Muscle of leg (tissue), 3 donors: ENCODE measurements at regions not wholly inside any gene's neighbourhood (a gene's known extent, or its start where the extent isn't known, plus 50 kb on each side); places are given as distances from the start of the nearest gene placed in this dataset.
"Not testable (repeated sequence)": the region's sequence is repeated elsewhere in the genome, so short reads cannot be mapped to it uniquely, and the experiment has no call there.

Experiments
- DNase-seq: peaks from one replicate; pipeline ENCODE4 v3.0.0; 2013
- H3K27ac ChIP-seq: one replicate; pipeline ENCODE4 v1.5.1; 2013; ENCODE audit warnings: mild to moderate bottlenecking, low read length, control low read depth
- H3K27me3 ChIP-seq: one replicate; pipeline ENCODE4 v1.6.1; 2013; ENCODE audit warnings: low read length; ENCODE audit not compliant: control insufficient read depth, insufficient read depth
- H3K36me3 ChIP-seq: one replicate; pipeline ENCODE4 v1.6.1; 2013; ENCODE audit warnings: low read length; ENCODE audit not compliant: control insufficient read depth, insufficient read depth
- H3K4me1 ChIP-seq: one replicate; pipeline ENCODE4 v1.6.1; 2013; ENCODE audit warnings: low read length; ENCODE audit not compliant: control insufficient read depth, insufficient read depth
- H3K4me3 ChIP-seq: one replicate; pipeline ENCODE4 v1.5.1; 2013; ENCODE audit warnings: low read length, control low read depth
- H3K9me3 ChIP-seq: replicated peaks from 2 replicates; pipeline ENCODE4 v1.6.1; 2013; ENCODE audit warnings: low read depth, low read length; ENCODE audit not compliant: control insufficient read depth
- WGBS: methylation state at CpG from one replicate; pipeline ENCODE4 v1.1.5; 2013; ENCODE audit warnings: missing lambda C conversion rate; ENCODE audit not compliant: insufficient coverage; 5-methylcytosine and 5-hydroxymethylcytosine counted together

GRCh38 chr7:101725921-101726320 lies 91.5 kb upstream of the CUX1 start:
- no peak for DNase-seq
- H3K27me3 ChIP-seq = peaks cover 3% of the 10 kb centered on the region
- 68% methylated on average over 6 of the region's 7 CpGs for WGBS
- H3K36me3 ChIP-seq = no peaks in the 10 kb centered on the region
- H3K4me3 ChIP-seq = no peak overlapping the region
- H3K4me1 ChIP-seq = peaks cover 7% of the 10 kb centered on the region
- H3K9me3 ChIP-seq = peaks cover 3% of the 10 kb centered on the region
- no peak overlapping the region for H3K27ac ChIP-seq

DNA sequence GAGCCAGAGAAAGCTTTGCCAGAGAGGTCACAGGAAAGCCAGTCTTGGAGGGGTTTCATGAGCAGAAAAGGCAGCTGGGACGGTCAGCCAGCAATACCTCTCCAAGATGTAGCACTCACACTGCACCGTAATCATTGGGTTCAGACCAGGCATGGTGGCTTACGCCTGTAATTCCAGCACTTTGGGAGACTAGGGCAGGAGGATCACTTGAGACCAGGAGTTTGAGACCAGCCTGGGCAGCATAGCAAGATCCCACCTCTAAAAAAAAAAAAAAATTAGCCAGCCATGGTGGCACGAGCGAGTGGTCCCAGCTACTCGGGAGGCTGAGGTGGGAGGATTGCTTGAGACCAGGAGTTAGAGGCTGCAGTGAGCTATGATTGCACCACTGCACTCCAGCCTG lies 90.2 kb upstream of the CUX1 start:
- Histone ChIP-seq H3K4me3 (no peak overlapping the region), H3K36me3 (no peaks in the 10 kb centered on the region), H3K27me3 (peaks cover 3% of the 10 kb centered on the region), H3K9me3 (peaks cover 3% of the 10 kb centered on the region), H3K4me1 (peaks cover 7% of the 10 kb centered on the region), H3K27ac (no peak overlapping the region)
- 57% methylated on average over 1 of the region's 6 CpGs for WGBS
- no peak for DNase-seq

DNA sequence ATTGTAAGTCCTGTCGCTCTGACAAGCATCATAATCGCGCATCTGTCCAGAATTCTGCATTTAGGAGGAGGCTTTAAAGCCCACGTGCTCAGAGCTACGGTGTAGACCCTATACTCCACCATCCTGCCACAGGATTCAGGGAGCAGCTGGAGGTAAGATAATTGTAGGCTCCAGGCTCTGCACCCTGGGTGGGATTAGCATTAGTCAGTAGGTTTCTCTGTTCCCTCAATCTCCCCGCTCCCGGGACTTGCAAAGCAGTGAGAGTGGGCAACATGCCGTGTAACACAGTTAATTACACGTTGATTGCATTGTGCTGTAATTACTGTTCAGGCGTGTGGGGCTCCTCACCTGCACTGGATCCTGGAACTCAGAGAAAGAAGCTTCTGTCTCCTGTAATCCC lies 89.3 kb upstream of the CUX1 start:
- peaks cover 7% of the 10 kb centered on the region for H3K4me1 ChIP-seq
- no peak overlapping the region for H3K27ac ChIP-seq
- peaks cover 3% of the 10 kb centered on the region for H3K9me3 ChIP-seq
- H3K4me3 ChIP-seq = no peak overlapping the region
- no peaks in the 10 kb centered on the region for H3K36me3 ChIP-seq
- no peak for DNase-seq
- WGBS = 75% methylated on average over 7 of the region's 10 CpGs
- peaks cover 5% of the 10 kb centered on the region for H3K27me3 ChIP-seq

DNA sequence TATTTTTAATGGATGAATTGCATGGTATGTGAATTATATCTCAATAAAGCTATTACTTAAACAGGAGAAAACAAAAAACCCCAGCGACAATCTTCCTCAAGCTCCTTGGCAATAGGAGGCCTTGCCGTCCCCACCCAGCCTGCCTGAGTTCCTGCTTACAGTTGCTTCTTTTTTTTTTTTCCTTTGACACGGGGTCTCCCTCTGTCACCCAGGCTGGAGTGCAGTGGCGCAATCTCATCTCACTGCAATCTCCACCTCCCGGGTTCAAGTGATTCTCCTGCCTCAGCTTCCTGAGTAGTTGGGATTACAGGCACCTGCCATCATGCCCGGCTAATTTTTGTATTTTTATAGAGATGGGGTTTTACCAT lies 88.6 kb upstream of the CUX1 start:
- H3K4me1 ChIP-seq = peaks cover 15% of the 10 kb centered on the region
- H3K36me3 ChIP-seq, H3K4me3 ChIP-seq, H3K27ac ChIP-seq, H3K9me3 ChIP-seq, DNase-seq, H3K27me3 ChIP-seq: not testable (repeated sequence)
- 48% methylated on average over 3 of the region's 6 CpGs for WGBS

DNA sequence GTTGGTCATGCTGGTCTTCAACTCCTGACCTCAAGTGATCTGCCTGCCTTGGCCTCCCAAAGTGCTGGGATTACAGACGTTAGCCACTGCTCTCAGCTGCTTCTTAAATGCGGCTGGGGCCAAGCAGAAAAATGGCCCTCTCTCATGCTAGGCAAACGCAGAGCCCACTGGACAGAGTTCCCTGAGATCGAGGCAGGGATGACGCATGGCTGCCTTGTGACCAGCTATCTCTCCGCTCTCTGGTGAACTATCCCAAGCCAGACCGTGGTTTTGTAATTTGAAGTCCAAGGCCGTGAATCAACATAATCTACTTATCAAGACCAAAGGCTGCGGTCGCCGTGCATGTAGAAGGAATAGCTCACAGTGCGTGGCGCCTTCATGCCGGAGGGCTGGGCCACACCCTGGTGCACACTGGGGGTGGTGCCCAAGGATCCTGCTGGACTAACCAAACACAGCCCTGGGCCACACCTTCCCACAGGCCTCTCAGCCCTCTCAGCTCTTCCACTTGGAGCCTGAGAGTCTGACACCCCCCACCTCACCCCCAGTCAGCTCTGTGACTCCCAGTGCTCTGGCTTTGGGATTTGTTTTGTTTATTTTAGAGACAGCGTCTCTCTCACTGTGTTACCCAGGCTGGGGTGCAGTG lies 88.1 kb upstream of the CUX1 start:
- no peaks in the 10 kb centered on the region for H3K36me3 ChIP-seq
- H3K9me3 ChIP-seq = no peaks in the 10 kb centered on the region
- WGBS = 69% methylated on average over 10 of the region's 15 CpGs
- DNase-seq = no peak
- H3K4me1 ChIP-seq = peaks cover 19% of the 10 kb centered on the region
- no peak overlapping the region for H3K4me3 ChIP-seq
- H3K27me3 ChIP-seq = peaks cover 5% of the 10 kb centered on the region
- no peak overlapping the region for H3K27ac ChIP-seq

DNA sequence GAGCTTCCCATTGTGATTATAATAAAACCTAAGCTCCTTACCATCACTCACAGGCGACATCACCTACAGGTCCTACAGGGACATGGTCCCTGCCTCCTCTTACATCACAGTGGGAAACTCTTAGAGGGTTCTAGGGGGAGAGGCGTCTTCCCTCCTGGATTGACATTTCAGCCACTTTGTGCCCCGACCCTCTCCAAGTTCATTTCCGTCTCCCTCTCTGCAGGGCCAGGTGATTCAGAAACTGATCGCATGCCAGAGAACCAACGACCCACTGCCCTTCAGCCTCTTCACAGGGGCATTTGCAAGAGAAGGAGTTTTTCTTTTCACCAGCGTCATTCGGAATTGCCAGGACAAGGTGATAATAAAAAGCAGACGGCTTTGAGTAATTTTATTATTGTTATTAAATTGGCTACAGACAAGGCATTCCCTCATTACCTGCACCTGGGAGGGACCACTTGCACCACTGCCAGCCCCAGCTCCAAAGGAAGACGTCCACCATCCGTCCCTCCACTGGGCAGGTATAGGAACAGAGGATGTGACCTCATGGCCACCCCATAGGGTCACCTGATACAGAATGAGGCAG lies 85.8 kb upstream of the CUX1 start:
- no peak overlapping the region for H3K4me3 ChIP-seq
- H3K9me3 ChIP-seq = no peaks in the 10 kb centered on the region
- DNase-seq = no peak
- 40% methylated on average over 1 of the region's 11 CpGs for WGBS
- H3K36me3 ChIP-seq = no peaks in the 10 kb centered on the region
- H3K27me3 ChIP-seq = peaks cover 2% of the 10 kb centered on the region
- peaks cover 19% of the 10 kb centered on the region for H3K4me1 ChIP-seq
- no peak overlapping the region for H3K27ac ChIP-seq

DNA sequence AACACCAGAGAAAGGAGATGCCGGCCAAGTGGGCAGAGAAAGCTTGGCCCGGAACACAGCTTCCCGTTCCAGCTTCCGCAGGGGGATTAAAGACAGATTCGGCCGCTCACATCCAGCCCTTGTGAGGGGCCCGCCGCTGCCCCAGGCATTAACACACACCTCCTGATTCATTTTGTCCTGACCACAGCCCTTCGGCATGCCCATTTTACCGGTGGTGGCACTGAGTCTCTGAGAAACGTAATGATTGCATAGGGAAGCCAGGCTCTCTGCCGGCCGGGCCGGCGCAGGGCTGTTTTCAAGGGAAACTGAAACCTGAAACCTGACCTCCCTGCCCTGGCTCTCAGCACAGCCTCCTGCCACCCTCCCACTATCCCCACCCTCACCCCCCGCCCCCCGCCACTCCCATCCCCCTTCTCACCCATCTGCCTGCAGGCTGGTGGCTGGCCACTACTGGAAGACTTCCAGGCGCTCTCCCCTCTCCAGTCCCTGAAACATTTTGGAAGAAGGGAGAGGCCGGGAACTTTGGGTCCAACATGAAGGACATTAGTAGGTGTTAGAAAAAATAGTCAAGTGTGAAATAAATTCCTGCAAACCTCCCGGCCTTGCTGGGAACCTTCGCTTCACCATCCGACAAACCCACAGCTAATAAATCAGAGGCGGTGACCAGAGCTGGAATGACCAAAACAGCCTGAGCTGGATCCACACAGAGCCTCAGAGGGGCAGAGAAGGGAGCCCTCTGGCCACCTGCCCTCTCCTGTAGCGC lies 83.5 kb upstream of the CUX1 start:
- Histone ChIP-seq H3K9me3 (no peaks in the 10 kb centered on the region), H3K4me3 (peak overlapping the region; percentile 19), H3K4me1 (peaks cover 19% of the 10 kb centered on the region), H3K27me3 (peaks cover 2% of the 10 kb centered on the region), H3K27ac (peak overlapping the region; percentile 80), H3K36me3 (no peaks in the 10 kb centered on the region)
- peak; percentile 86 for DNase-seq
- 9% methylated on average over 12 of the region's 24 CpGs for WGBS

DNA sequence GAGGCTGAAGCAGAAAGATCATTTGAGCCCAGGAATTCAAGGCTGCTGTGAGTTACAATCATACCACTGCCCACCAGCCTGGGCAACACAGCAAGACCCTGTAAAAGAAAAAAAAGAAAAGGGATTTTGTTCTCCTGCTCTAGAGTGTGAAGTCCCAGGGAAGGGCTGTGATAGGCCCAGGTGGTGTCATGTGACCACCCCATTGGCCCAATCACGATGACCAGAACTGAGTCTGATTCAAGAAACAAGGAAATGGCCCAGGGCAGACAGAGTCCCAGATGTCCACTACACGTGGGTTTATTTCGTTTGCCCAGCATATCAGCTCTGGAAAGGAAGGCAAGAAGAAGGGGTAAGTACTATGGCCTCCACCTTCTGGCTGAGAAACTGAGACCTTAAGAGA lies 81.3 kb upstream of the CUX1 start:
- H3K9me3 ChIP-seq = no peaks in the 10 kb centered on the region

DNA sequence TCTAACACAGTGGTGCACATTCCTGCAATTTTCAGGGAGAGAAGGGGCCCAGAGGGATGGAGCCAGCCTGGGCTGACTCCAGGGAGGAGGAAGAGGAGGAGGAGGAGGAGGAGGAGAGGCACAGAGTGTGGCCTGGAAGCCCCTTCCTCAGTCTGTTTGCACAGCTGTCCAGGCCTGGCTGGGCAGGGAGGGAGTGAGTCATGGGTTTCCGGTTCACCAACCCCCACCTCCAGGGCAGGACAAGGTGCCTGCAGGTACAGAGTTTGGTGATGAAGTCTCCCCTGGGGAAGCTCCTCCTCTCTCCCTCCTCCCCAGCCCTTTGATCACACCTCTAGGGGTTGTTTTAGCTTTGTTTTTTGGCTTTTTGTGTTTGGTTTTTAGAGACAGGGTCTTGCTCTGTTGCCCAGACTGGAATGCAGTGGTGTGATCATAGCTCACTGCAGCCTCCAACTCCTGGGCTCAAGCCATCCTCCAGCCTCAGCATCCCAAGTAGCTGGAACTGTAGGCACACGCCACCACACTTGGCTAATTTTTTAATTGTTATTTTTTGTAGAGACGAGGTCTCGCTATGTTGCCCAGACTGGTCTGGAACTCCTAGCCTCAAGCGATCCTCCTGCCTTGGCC lies 77.5 kb upstream of the CUX1 start:
- no peaks in the 10 kb centered on the region for H3K9me3 ChIP-seq
- H3K27me3 ChIP-seq = peaks cover 27% of the 10 kb centered on the region
- no peak overlapping the region for H3K4me3 ChIP-seq
- no peak overlapping the region for H3K27ac ChIP-seq
- no peaks in the 10 kb centered on the region for H3K36me3 ChIP-seq
- DNase-seq = no peak
- 96% methylated on average over 3 of the region's 5 CpGs for WGBS
- H3K4me1 ChIP-seq = peaks cover 13% of the 10 kb centered on the region

More for the DNA sequence above, 81.3 kb upstream of the CUX1 start:
- peaks cover 7% of the 10 kb centered on the region for H3K27me3 ChIP-seq
- no peak for DNase-seq
- H3K36me3 ChIP-seq = no peaks in the 10 kb centered on the region
- H3K4me1 ChIP-seq = peaks cover 19% of the 10 kb centered on the region
- H3K27ac ChIP-seq = no peak overlapping the region
- no peak overlapping the region for H3K4me3 ChIP-seq
- WGBS = 94% methylated on average over 1 of the region's 3 CpGs

GRCh38 chr7:101740981-101741725 lies 76.3 kb upstream of the CUX1 start:
- no peaks in the 10 kb centered on the region for H3K36me3 ChIP-seq
- 80% methylated on average over 2 of the region's 9 CpGs for WGBS
- H3K27me3 ChIP-seq = peaks cover 27% of the 10 kb centered on the region
- no peaks in the 10 kb centered on the region for H3K9me3 ChIP-seq
- H3K4me3 ChIP-seq = no peak overlapping the region
- no peak overlapping the region for H3K27ac ChIP-seq
- no peak for DNase-seq
- peaks cover 11% of the 10 kb centered on the region for H3K4me1 ChIP-seq
